ENCODE measurements at regions not wholly inside any gene's neighbourhood (a gene's known extent, or its start where the extent isn't known, plus 50 kb on each side); places are given as distances from the start of the nearest gene placed in this dataset.

DNA sequence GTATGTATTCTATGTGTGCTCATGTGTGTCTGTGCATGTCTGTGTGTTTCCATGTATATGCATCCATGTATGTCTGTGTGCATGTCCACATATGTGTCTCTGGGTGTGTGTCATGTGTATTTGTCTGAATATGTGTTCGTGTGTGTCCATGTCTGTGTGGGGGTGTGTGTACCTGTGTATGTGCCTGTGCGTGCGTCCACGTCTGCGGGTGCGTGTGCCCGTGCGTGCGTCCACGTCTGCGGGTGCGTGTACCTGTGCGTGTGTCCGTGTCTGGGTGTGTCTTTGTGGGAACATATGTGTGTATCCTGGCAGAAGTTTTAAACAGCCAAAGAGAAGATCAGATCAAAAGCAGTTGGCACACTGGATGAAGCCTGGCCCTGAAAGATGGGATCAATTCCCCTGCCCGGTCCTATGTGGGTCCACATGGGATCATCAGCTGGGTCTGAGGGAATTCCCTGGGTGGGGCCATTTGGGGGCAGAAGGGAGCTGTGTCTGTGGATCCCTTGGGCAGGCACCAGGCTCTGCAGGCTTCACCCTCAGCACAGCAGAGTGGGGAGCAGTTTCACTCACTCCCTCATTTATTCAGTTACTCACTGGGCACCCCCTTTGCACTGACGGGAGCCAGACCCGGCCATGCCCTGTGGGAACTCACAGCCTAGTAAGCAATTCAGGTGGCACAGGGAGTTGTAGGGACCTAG is 167.4 kb downstream of the MN1 start:
- TF ChIP-seq GATA2 (IDR thresholded peaks at IDR 0.05; ENCODE audit: low read depth, low read length) = no peak
- TF ChIP-seq GATA3 (IDR thresholded peaks at IDR 0.05; ENCODE audit: low read depth, low read length) = no peak

DNA sequence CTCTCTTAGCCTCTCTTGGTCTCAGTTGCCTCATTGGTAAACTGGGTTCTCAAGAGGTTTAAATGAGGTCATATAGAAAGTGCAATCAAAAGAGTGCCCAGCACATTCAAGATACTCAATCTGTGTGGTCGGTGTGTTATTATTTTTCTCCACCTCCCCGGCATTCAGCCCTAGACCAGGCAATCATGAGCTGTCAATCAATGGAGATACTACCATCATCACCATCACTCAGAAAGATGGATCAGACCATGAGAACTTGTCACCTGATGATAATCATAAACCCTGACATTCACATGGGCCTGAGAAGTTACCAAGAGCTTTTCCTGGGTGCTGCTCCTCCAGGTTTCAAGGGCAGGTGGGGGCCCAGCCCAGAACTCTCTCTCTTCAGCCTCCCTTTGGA is 166.1 kb downstream of the MN1 start:
- TF ChIP-seq GATA2 (IDR thresholded peaks at IDR 0.05; ENCODE audit: low read depth, low read length) (no peak), GATA3 (IDR thresholded peaks at IDR 0.05; ENCODE audit: low read depth, low read length) (no peak)

DNA sequence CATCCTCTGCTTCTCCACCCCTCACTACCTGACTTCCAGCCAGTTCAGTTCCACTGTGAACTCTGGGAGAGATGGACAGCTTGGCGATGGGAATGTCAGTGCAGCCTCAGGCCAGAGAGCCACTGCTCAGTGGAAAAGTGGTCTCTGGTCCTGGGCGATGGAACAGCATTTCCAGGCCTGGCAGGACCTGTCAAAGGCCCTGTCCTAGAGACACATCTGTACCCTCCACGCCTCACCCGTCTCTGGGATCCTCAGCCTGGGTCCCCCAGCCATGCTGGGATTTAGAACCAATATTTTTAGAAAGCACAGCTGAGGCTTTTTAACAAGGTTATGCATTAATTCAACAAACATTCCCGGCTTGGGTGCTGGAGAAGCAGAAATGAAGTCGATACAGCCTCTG is 165.7 kb downstream of the MN1 start:
- no peak for TF ChIP-seq GATA2 (IDR thresholded peaks at IDR 0.05; ENCODE audit: low read depth, low read length)
- TF ChIP-seq GATA3 (IDR thresholded peaks at IDR 0.05; ENCODE audit: low read depth, low read length) = no peak

DNA sequence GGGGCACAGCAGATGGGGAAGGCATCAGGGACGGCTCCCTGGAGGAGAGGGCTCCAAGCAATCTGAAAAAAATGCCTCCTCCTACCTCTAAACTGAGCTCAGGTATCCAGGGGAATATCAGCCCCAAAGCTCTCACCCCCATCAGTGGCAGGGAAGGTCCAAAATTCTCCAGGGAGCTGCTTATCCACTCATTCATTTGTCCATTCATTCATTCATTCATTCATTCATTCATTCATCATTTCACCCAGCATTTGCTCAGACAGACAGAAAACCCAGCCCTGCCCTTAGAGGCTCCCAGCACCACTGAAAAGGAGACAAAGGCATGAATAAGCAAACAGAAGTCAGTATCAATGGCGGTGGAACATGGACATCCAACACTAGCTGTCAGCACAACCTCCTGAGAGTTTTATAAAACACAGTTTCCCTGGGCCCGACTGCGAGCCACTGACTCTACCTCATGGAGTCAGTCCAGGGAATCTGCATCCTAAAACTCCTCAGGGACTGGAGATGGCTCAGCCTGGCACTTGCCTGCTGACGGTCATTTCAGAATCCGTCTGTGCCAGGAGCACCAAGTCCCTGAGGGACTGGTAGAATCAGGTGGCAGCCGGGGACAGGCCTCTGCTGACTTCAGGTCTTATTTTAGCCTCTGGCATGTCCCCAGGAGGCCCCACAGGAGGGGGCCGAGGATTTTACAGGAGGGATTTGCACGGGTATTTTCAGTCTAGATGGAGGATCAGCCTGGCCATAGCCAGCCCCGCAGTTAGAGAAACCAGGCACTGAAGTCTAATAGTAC is 164.6 kb downstream of the MN1 start:
- TF ChIP-seq GATA3 (IDR thresholded peaks at IDR 0.05; ENCODE audit: low read depth, low read length) (no peak), GATA2 (IDR thresholded peaks at IDR 0.05; ENCODE audit: low read depth, low read length) (no peak)

DNA sequence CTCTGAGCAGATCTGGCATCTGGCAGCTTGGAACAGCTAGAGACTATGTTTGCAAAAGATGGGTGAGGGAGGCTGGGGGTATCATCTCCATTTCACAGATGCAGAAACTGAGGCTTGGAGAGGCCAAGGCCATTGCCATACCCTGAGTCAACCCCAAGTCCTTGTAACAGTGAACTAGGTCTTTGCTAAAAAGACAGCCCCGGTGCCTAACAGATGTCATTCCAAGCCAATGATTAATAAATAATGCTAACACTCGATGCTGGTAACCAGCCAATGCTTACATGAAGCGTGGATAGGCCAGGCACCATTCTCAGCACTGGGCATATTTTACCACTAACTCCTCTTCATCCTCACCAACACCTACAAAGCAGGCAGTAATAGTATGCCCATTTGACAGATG is 164.0 kb downstream of the MN1 start:
- no peak for TF ChIP-seq GATA3 (IDR thresholded peaks at IDR 0.05; ENCODE audit: low read depth, low read length)
- no peak for TF ChIP-seq GATA2 (IDR thresholded peaks at IDR 0.05; ENCODE audit: low read depth, low read length)

DNA sequence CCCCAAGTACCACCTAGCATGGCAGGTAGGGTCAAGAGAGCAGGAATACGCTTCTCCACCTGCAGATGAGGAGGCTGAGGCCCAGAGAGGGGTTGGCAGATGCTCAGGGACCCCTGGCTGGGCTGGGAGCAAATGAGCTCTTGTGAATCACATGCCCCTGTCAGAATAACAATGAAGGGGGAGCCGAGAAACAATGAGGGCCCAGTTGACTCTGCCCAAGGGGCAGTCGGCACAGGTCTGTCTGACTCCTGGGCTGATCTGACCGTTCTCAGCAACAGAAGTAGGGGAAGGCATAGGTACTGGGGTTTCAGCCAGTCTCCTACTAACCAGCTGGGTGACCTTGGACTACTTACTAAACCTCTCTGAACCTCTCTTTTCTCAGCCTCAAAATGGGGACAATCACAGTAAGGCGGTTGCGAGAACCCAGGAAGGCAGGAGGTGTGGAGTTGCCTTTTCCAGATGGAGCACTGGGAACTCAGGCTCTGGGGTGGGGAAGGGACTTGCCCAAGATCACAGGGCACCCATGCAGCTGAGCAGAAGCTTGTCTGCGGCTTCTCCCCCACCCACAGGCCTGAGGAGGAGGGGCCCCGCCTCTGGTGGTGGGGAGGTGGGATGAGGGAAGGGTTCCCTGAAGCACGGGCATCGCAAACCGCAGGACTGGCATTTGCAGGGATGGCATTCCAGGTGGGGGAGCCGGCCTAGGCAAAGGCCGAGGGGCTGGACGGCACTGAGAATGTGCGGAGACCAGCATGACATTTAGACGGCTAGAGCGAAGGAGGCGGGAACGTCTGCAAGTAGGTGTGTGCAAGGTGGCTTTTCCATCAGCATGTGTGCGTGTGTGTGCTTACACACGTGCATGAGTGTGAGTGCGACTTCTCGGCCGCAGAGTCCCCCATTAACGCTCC is 163.0 kb downstream of the MN1 start:
- no peak for TF ChIP-seq GATA3 (IDR thresholded peaks at IDR 0.05; ENCODE audit: low read depth, low read length)
- TF ChIP-seq GATA2 (IDR thresholded peaks at IDR 0.05; ENCODE audit: low read depth, low read length) = no peak

DNA sequence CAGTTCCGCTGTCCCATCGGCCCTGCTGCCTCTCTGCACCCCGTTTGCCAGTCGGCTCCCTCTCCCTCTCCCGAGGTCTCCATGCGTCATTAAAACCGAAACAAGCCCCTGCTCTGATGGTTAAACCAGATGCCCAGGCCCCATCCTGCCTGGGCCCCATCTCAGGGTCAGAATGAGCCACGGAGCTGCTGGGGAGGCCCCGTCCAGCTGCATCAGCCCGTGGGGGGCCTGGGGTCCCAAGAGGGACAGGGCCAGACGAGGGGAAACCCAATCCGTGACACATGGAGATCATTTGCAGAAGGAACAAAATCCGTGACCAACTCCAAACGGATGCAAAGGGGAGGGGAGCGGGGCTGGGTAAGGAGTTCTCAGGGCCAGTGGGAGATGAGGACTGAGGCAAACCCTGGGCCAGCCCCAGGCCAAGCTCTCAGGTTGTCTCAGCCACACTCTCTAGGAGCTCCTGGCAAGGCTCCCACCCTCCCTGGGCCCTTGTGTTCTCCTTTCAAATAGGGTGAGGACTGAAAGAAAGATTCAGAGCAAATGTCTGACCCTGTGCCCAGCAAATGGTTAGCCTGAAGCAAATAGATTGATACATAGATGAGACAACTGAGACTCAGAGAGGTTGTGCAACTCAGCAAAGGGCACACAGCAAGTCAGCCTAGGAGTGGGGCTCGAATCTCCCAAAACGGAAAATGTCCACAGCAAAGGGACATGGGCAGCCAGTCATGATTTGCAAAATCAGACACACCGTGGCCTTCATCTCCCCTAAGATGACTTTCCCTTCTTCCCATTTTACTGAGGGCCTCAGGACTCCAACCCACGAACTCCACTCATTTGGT is 162.1 kb downstream of the MN1 start:
- no peak for TF ChIP-seq GATA3 (IDR thresholded peaks at IDR 0.05; ENCODE audit: low read depth, low read length)
- TF ChIP-seq GATA2 (IDR thresholded peaks at IDR 0.05; ENCODE audit: low read depth, low read length) = no peak

DNA sequence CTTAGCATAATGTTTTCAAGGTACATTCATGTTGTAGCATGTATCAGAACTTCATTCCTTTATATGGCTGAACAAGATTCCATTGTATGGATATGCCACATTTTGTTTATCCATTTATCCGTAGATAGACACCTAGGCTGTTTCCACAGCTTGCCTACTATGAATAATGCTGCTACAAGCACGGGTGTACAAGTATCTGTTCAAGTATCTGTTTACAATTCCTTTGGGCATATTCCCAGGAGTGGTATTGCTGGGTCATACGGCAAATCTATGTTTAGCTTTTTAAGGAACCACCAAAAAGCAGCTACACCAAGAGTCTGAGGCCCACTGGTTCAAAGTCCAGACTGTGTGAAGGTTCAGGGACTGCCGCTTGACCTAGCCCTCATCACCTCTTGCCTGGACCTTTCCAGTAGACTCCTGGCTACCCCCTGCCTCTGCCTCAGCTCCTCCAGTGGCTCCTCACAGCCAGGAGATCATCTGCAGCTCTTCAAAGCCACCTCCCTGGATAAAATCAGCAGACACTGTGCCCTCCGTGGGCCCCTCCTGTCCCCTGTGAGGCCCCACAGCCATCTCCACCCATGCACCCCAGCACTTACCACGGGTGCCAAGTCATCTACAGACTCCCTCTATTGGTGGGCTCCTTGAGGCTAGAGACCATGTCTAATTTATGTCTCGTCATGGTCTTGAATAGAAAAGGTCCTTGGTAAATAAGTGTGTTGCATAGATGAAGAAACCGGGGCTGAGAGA is 160.3 kb downstream of the MN1 start:
- no peak for TF ChIP-seq GATA2 (IDR thresholded peaks at IDR 0.05; ENCODE audit: low read depth, low read length)
- no peak for TF ChIP-seq GATA3 (IDR thresholded peaks at IDR 0.05; ENCODE audit: low read depth, low read length)

DNA sequence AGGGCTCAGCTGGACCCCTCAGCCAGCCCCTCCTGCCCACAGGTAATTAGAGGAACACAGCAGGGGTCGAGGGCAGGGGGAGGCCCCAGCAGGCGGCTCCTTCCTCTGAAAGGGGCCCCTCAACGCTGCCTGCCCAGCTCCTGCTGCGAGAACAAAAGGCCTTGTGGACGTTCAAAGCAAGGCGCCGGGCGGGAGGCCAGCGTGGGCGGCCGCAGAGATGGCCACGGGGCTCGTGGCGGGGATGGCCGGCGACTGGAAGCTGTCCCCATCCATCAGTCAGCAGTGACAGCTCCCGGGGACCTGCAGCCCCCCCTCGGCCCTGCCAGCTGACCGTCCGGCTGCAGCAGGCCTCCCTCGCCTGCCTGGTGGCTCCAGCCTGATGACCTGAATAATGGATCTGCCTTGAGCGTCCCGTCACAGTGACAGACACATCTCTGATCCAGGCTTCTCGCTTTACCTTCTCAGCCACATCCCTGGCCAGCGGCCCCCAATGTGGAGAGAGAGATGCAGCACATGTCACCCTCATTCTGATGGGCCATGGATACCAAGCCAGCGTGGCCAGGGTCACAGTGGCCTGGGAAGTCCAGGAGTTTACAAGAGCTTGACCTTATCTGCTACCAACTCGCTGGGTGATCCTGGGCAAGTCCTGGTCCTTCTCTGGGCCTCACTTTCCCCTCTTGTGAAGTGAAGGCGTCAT is 159.3 kb downstream of the MN1 start:
- TF ChIP-seq GATA3 (IDR thresholded peaks at IDR 0.05; ENCODE audit: low read depth, low read length) (no peak), GATA2 (IDR thresholded peaks at IDR 0.05; ENCODE audit: low read depth, low read length) (no peak)

DNA sequence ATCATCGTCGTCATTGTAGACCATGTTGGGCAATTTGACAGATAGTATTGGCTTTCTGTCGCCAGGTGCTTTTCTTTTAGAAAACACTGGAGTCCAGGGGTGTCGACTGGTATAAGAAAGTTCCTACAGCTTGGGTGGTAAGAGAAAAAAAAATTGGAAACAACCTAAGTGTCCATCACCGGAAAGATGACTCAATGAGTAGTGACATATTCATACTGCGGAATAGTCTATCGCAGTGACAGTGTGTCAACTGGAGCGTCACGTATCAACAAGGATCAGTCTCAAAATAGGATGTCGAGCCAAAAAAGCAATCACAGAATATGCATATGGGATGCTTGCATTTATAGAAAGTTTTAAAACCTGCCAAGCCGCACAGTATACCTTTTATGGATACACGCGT is 157.6 kb downstream of the MN1 start:
- no peak for TF ChIP-seq GATA2 (IDR thresholded peaks at IDR 0.05; ENCODE audit: low read depth, low read length)
- no peak for TF ChIP-seq GATA3 (IDR thresholded peaks at IDR 0.05; ENCODE audit: low read depth, low read length)

DNA sequence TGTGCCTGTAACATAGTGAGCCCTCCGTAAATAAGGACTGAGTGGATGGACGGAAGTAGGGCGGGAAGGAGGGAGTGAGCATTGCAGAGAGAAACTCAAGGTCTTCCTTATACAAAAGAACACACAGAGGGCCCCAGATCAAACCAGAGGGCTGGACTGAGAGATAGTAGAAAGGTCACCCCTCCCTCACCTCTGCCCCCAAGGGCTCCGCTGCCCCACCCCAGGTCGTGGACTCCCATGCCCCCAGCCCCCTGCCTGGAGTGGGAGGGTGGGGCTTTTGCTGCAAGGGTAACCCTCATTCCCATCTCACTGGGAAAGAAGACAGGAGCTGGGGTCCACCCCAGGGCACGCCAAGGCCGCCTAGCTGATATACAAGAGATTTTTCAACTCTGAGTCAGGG is 157.0 kb downstream of the MN1 start:
- no peak for TF ChIP-seq GATA2 (IDR thresholded peaks at IDR 0.05; ENCODE audit: low read depth, low read length)
- no peak for TF ChIP-seq GATA3 (IDR thresholded peaks at IDR 0.05; ENCODE audit: low read depth, low read length)

DNA sequence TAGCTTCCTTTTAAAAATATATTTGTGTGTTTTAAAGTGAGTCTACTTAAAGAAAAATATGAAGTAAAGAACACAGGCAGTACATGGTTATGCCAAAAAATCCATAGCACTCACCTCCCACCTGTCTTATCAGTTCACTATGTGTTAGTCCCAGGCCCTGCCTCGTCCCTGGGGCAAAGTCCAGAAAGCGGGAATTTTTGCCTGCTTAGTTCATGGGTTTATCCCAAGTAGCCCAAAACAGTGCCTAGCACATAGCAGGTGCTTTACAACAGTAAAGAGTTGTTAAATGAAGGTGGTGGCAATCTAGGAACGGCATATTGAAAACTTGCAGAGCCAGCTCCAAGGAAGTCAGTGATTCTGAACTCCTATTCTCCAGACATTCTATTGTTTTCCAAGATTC is 154.0 kb downstream of the MN1 start:
- TF ChIP-seq GATA2 (IDR thresholded peaks at IDR 0.05; ENCODE audit: low read depth, low read length) (no peak), GATA3 (IDR thresholded peaks at IDR 0.05; ENCODE audit: low read depth, low read length) (no peak)
